ENCODE measurements at regions not wholly inside any gene's neighbourhood (a gene's known extent, or its start where the extent isn't known, plus 50 kb on each side); places are given as distances from the start of the nearest gene placed in this dataset.

GRCh38 chr1:73626326-73626725, 571.6 kb downstream of the LRRIQ3 start:
- Mint-ChIP-seq H3K4me3 (no peak overlapping the region), H3K9me3 (ENCODE audit: insufficient read depth) (no peaks in the 10 kb centered on the region), H3K27me3 (no peaks in the 10 kb centered on the region), H3K27ac (no peak overlapping the region), H3K4me1 (no peaks in the 10 kb centered on the region)
- ChIA-PET POLR2A (no interaction called here), CTCF (interaction anchor here (0.8 kb wide), 1 partner anchor 9 kb away, joined by 3 read pairs; no protein-coding TSS in a partner anchor)
- Histone ChIP-seq H4K20me1 (ENCODE audit: control insufficient read depth, insufficient read depth, low read length, poor library complexity, severe bottlenecking) (no peaks in the 10 kb centered on the region), H3K27ac (ENCODE audit: low read length in 2 of 2) (no peak overlapping the region), H3K9me3 (ENCODE audit: control extremely low read depth in 1 of 3, control insufficient read depth in 2 of 3, insufficient read depth in 1 of 3, low read length in 2 of 3) (peaks cover 0 to 3% (median 1%) of the 10 kb centered on the region in 3 donors), H2AFZ (ENCODE audit: insufficient read depth, low read depth, low read length, poor library complexity, severe bottlenecking) (no peak overlapping the region), H3K4me3 (ENCODE audit: control extremely low read depth in 1 of 5, extremely low read depth in 1 of 5, insufficient read depth in 1 of 5, low read depth in 2 of 5, low read length in 4 of 5) (no peak overlapping the region), H3K4me1 (ENCODE audit: control insufficient read depth in 2 of 2, insufficient read depth in 2 of 2, low read length in 2 of 2) (no peaks in the 10 kb centered on the region), H3K4me2 (replicated peaks; ENCODE audit: low read depth, low read length, poor library complexity, severe bottlenecking) (no peak overlapping the region), H3K9ac (ENCODE audit: low read length) (no peak overlapping the region), H3K79me2 (ENCODE audit: control insufficient read depth, insufficient read depth, low read length) (no peaks in the 10 kb centered on the region), H3K27me3 (replicated peaks in 1 of 4; ENCODE audit: control extremely low read depth in 1 of 4, control insufficient read depth in 3 of 4, insufficient read depth in 4 of 4, low read length in 3 of 4) (no peaks in the 10 kb centered on the region), H3K36me3 (replicated peaks in 1 of 2; ENCODE audit: control extremely low read depth in 1 of 2, control insufficient read depth in 1 of 2, extremely low read depth in 1 of 2, insufficient read depth in 2 of 2, low read length in 1 of 2) (no peaks in the 10 kb centered on the region)
- ATAC-seq (ENCODE audit: low read depth) (no peak), DNase-seq (no peak)
- WGBS (ENCODE audit: insufficient coverage) = no CpG with 5 or more reads among the region's 1 CpG
- TF ChIP-seq EZH2 (IDR thresholded peaks at IDR 0.05; ENCODE audit: borderline replicate concordance, insufficient read depth, low read depth, low read length, poor library complexity, severe bottlenecking) (no peak), CTCF (IDR thresholded peaks at IDR 0.05) (no peak)
- intact Hi-C loops (cut with micrococcal nuclease) = no loop called here

- ATAC-seq (ENCODE audit: low read depth) = no peak
- H3K4me2 ChIP-seq (replicated peaks; ENCODE audit: low read depth, low read length, poor library complexity, severe bottlenecking) = no peak overlapping the region
- H3K27me3 ChIP-seq (replicated peaks in 1 of 4; ENCODE audit: control extremely low read depth in 1 of 4, control insufficient read depth in 3 of 4, insufficient read depth in 4 of 4, low read length in 3 of 4) = no peaks in the 10 kb centered on the region
- peaks cover 0 to 1% (median under 1%) of the 10 kb centered on the region in 3 donors for H3K9me3 ChIP-seq (ENCODE audit: control extremely low read depth in 1 of 3, control insufficient read depth in 2 of 3, insufficient read depth in 1 of 3, low read length in 2 of 3)
- no peak overlapping the region for H3K27ac ChIP-seq (ENCODE audit: low read length in 2 of 2)
- no peaks in the 10 kb centered on the region for H3K4me1 ChIP-seq (ENCODE audit: control insufficient read depth in 2 of 2, insufficient read depth in 2 of 2, low read length in 2 of 2)
- Mint-ChIP-seq H3K4me1 (no peaks in the 10 kb centered on the region), H3K27ac (no peak overlapping the region), H3K27me3 (no peaks in the 10 kb centered on the region), H3K9me3 (ENCODE audit: insufficient read depth) (no peaks in the 10 kb centered on the region), H3K4me3 (no peak overlapping the region)
- H3K9ac ChIP-seq (ENCODE audit: low read length) = no peak overlapping the region
- CTCF ChIA-PET = no interaction called here
- H3K36me3 ChIP-seq (replicated peaks in 1 of 2; ENCODE audit: control extremely low read depth in 1 of 2, control insufficient read depth in 1 of 2, extremely low read depth in 1 of 2, insufficient read depth in 2 of 2, low read length in 1 of 2) = no peaks in the 10 kb centered on the region
- no CpG with 5 or more reads among the region's 1 CpG for WGBS (ENCODE audit: insufficient coverage)
- intact Hi-C loops (cut with micrococcal nuclease) = no loop called here
- POLR2A ChIA-PET = no interaction called here
- no peak overlapping the region for H2AFZ ChIP-seq (ENCODE audit: insufficient read depth, low read depth, low read length, poor library complexity, severe bottlenecking)
- H4K20me1 ChIP-seq (ENCODE audit: control insufficient read depth, insufficient read depth, low read length, poor library complexity, severe bottlenecking) = no peaks in the 10 kb centered on the region
- TF ChIP-seq EZH2 (IDR thresholded peaks at IDR 0.05; ENCODE audit: borderline replicate concordance, insufficient read depth, low read depth, low read length, poor library complexity, severe bottlenecking) = no peak
- TF ChIP-seq CTCF (IDR thresholded peaks at IDR 0.05) = no peak
- H3K79me2 ChIP-seq (ENCODE audit: control insufficient read depth, insufficient read depth, low read length) = no peaks in the 10 kb centered on the region
- no peak overlapping the region for H3K4me3 ChIP-seq (ENCODE audit: control extremely low read depth in 1 of 5, extremely low read depth in 1 of 5, insufficient read depth in 1 of 5, low read depth in 2 of 5, low read length in 4 of 5)
- DNase-seq = no peak
Measured at GRCh38 chr1:73623946-73624345, 574.0 kb downstream of the LRRIQ3 start.

Data from B cell (primary cell).